ENCODE measurements at regions not wholly inside any gene's neighbourhood (a gene's known extent, or its start where the extent isn't known, plus 50 kb on each side); places are given as distances from the start of the nearest gene placed in this dataset.

DNA sequence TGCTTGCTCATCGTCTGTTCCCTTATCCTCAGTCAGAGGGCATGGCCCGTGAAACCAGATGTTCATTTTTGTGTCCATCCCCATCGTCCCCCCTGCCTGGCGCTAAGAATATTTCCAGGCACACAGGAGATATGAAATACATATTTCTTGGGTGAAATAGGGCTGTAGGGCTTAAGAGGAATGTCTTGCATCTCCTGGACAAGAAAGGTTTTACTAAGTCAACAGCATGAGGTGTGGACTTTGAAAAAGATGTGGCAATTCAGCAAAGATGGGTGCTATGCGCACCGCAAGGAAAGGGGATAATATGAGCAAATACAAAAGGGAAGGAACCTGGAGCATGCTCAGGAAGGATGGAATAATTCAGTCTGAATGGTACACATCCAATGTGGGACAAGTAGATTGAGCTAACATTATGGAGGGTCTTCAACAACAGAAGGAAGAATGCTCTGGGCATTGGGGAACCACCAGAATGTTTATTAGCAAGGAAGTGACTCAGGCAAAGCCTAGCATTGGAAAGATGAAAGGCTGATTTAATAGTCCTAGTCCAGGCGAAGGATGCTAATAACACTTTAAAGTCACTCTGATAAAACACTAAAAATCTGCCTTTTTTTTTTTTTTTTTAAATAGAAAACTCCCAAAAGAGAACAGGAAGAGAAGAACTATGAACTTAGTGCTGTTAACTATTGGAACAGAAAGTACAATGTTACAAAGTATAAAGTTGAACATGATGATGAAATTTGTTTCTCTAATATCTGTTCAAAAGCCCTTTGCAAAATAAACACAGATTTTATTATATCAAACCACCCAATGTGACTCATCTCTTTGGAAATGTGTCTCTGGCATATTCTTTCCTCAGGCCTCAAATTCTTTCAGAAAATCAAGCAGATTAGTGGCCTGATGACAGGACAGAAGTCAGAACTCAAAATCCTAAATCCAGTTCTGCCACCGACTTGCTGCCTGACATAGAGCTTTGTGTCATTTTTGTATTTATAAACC lies 449.5 kb downstream of the BCAT1 start:
- TF ChIP-seq, protein P1, sequence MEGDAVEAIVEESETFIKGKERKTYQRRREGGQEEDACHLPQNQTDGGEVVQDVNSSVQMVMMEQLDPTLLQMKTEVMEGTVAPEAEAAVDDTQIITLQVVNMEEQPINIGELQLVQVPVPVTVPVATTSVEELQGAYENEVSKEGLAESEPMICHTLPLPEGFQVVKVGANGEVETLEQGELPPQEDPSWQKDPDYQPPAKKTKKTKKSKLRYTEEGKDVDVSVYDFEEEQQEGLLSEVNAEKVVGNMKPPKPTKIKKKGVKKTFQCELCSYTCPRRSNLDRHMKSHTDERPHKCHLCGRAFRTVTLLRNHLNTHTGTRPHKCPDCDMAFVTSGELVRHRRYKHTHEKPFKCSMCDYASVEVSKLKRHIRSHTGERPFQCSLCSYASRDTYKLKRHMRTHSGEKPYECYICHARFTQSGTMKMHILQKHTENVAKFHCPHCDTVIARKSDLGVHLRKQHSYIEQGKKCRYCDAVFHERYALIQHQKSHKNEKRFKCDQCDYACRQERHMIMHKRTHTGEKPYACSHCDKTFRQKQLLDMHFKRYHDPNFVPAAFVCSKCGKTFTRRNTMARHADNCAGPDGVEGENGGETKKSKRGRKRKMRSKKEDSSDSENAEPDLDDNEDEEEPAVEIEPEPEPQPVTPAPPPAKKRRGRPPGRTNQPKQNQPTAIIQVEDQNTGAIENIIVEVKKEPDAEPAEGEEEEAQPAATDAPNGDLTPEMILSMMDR (IDR thresholded peaks at IDR 0.05; ENCODE audit: borderline replicate concordance, extremely low read depth, insufficient read depth), result no peak
- Histone ChIP-seq H3K4me1 (ENCODE audit: control insufficient read depth in 2 of 3, insufficient read depth in 2 of 3, low read depth in 1 of 3, low read length in 3 of 3) (peaks cover 0 to 2% (median 0%) of the 10 kb centered on the region in 3 donors), H3K36me3 (ENCODE audit: control insufficient read depth in 2 of 3, insufficient read depth in 3 of 3, low read length in 3 of 3) (no peaks in the 10 kb centered on the region), H3K27me3 (ENCODE audit: control insufficient read depth, insufficient read depth, low read length) (no peaks in the 10 kb centered on the region), H3K4me3 (ENCODE audit: low read length in 3 of 3) (no peak overlapping the region), H3K27ac (ENCODE audit: low read depth in 2 of 2, low read length in 2 of 2) (no peak overlapping the region), H3K9ac (ENCODE audit: low read length in 3 of 3) (no peak overlapping the region), H3K9me3 (ENCODE audit: control insufficient read depth in 2 of 3, insufficient read depth in 1 of 3, low read length in 3 of 3) (peaks cover 0 to 5% (median 0%) of the 10 kb centered on the region in 3 donors)
- DNase-seq, result no peak
- peak; percentile 50 for FAIRE-seq
- intact Hi-C loops (cut with DNase I), result no loop called here

DNA sequence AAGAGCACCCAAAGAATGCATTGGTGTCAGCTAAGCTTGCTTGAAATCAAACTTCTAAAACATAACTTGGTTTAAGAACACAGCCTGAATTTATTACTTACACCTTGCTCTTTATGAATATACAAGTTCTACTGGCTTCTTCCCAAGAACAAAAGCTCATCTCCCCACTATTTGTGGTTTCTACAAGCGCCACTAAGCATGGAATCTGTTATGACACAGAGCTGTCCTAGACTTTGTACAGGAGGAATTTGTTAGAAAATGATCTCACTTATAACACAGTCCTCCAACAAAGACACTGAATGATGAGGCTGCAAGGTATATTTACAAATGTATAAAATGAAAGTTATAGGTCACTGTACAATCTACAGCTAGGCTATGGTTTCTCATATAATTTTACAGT lies 452.1 kb downstream of the BCAT1 start:
- Histone ChIP-seq H3K9me3 (ENCODE audit: control insufficient read depth in 2 of 3, insufficient read depth in 1 of 3, low read length in 3 of 3) (no peaks in the 10 kb centered on the region), H3K9ac (ENCODE audit: low read length in 3 of 3) (no peak overlapping the region), H3K27ac (ENCODE audit: low read depth in 2 of 2, low read length in 2 of 2) (no peak overlapping the region), H3K4me1 (ENCODE audit: control insufficient read depth in 2 of 3, insufficient read depth in 2 of 3, low read depth in 1 of 3, low read length in 3 of 3) (peaks cover 0 to 2% (median 0%) of the 10 kb centered on the region in 3 donors), H3K27me3 (ENCODE audit: control insufficient read depth, insufficient read depth, low read length) (no peaks in the 10 kb centered on the region), H3K36me3 (ENCODE audit: control insufficient read depth in 2 of 3, insufficient read depth in 3 of 3, low read length in 3 of 3) (no peaks in the 10 kb centered on the region), H3K4me3 (ENCODE audit: low read length in 3 of 3) (no peak overlapping the region)
- TF ChIP-seq, protein P1 (IDR thresholded peaks at IDR 0.05; ENCODE audit: borderline replicate concordance, extremely low read depth, insufficient read depth), result no peak
- DNase-seq (no peak), FAIRE-seq (no peak)
- intact Hi-C loops (cut with DNase I), result no loop called here

DNA sequence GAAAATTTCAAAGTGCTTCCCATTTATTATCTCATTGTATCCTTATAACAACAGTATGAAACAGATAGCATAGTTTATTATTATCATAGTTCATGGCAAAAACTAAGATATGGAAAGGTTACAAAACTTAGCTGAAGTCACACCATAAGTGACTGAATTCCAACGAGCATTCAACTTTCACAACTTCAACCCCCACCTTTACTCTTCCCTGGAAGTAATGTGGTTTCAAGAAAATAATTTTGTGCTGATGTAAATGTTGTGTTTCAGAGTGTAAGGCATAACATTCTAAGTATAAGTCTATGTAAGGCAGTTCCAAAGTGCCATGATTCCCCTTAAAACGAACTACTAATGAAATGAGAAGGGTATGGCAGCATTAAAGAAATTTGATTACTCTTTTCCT lies 454.5 kb downstream of the BCAT1 start:
- peaks cover 0 to 2% (median 0%) of the 10 kb centered on the region in 3 donors for H3K4me1 ChIP-seq (ENCODE audit: control insufficient read depth in 2 of 3, insufficient read depth in 2 of 3, low read depth in 1 of 3, low read length in 3 of 3)
- intact Hi-C loops (cut with DNase I), result no loop called here
- TF ChIP-seq, protein P1 (IDR thresholded peaks at IDR 0.05; ENCODE audit: borderline replicate concordance, extremely low read depth, insufficient read depth), result no peak
- no peak overlapping the region for H3K4me3 ChIP-seq (ENCODE audit: low read length in 3 of 3)
- no peak for FAIRE-seq
- H3K9ac ChIP-seq (ENCODE audit: low read length in 3 of 3), result no peak overlapping the region
- no peaks in the 10 kb centered on the region for H3K9me3 ChIP-seq (ENCODE audit: control insufficient read depth in 2 of 3, insufficient read depth in 1 of 3, low read length in 3 of 3)
- H3K36me3 ChIP-seq (ENCODE audit: control insufficient read depth in 2 of 3, insufficient read depth in 3 of 3, low read length in 3 of 3), result no peaks in the 10 kb centered on the region
- H3K27me3 ChIP-seq (ENCODE audit: control insufficient read depth, insufficient read depth, low read length), result no peaks in the 10 kb centered on the region
- no peak overlapping the region for H3K27ac ChIP-seq (ENCODE audit: low read depth in 2 of 2, low read length in 2 of 2)
- no peak for DNase-seq

Measured in kidney (tissue), 13 donors.